Adrenal gland (tissue), 5 donors: ENCODE measurements at regions not wholly inside any gene's neighbourhood (a gene's known extent, or its start where the extent isn't known, plus 50 kb on each side); places are given as distances from the start of the nearest gene placed in this dataset.

ENCODE experiments used
- CTCF ChIP-seq, 6 experiments: fragments of 450-650 bp in 4 of 6; fragments of 200-600 bp in 2 of 6; sonication (generic) in 1 of 6; IDR thresholded peaks; 1 replicate in 5 of 6; 2 replicates in 1 of 6; pipeline versions ENCODE4 v1.5.1 to v1.8.0; 2016 to 2021; ENCODE audit warnings: antibody characterized with exemption in 6 of 6, mild to moderate bottlenecking in 2 of 6, moderate library complexity in 1 of 6
- POLR2A ChIP-seq, 2 donors: fragments of 450-650 bp; IDR thresholded peaks; one replicate each; pipeline ENCODE4 v1.6.1; 2017; ENCODE audit warnings: antibody characterized with exemption in 2 of 2, mild to moderate bottlenecking in 2 of 2, moderate library complexity in 1 of 2
- donor health status: DM: no; HTN: no; CAD: no.

DNA sequence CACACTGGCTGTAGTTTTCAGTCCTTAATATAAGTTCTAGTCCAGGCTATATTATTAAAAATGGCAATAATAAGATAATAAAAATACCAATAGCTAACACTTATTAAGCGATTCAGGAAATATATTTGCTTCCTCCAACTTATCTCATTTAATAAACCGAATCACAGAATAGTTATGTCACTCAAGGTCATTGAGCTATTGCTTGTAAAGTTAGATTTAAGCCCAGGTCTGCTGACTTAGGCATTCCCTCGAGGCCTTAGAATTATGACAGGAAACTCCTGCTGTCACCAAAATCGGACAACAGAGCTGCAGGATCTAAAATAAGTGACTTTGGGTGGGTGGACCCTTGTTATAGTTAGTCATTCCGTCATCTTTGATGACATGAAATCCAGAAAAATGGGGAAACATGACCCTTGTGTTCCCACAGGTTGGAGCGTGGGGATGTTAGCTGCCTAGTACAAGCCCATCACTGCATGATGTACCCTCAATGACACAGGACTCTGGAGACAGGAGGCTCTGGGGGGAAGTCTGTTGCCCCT, 181.3 kb upstream of the PHYHIPL start:
- TF ChIP-seq POLR2A (IDR thresholded peaks at IDR 0.05) (no peak), CTCF (IDR thresholded peaks at IDR 0.05) (no peak)
